Neural cell (in vitro differentiated cells): ENCODE measurements at regions not wholly inside any gene's neighbourhood (a gene's known extent, or its start where the extent isn't known, plus 50 kb on each side); places are given as distances from the start of the nearest gene placed in this dataset.

ENCODE experiments used
- H2AFZ ChIP-seq: fragments of 200-600, 300-800 bp; sonication (generic), shearing (Covaris generic); 2 replicates; pipeline ENCODE4 v1.6.0; 2014; ENCODE audit warnings: low read depth, mild to moderate bottlenecking, antibody characterized with exemption, low read length, moderate library complexity
- H3F3A ChIP-seq: fragments of 200-600 bp; shearing (Covaris generic); 2 replicates; pipeline ENCODE4 v1.6.1; 2016; ENCODE audit warnings: mild to moderate bottlenecking, moderate library complexity, mixed read lengths, antibody characterized with exemption, low read length; ENCODE audit not compliant: insufficient read depth, poor library complexity, severe bottlenecking
- H3K27ac ChIP-seq: fragments of 200-600, 300-800 bp; sonication (generic), shearing (Covaris generic); 2 replicates; pipeline ENCODE4 v1.5.1; 2014; ENCODE audit warnings: mild to moderate bottlenecking, low read length, moderate library complexity
- H3K27me3 ChIP-seq: fragments of 300-800, 200-600 bp; sonication (generic), shearing (Covaris generic); 2 replicates; pipeline ENCODE4 v1.6.0; 2014; ENCODE audit warnings: mild to moderate bottlenecking, low read depth, low read length, moderate library complexity; ENCODE audit not compliant: insufficient read depth
- H3K36me3 ChIP-seq: fragments of 300-800, 200-600 bp; sonication (generic), shearing (Covaris generic); 2 replicates; pipeline ENCODE4 v1.5.1; 2014; ENCODE audit warnings: mild to moderate bottlenecking, antibody characterized with exemption, low read length, moderate library complexity; ENCODE audit not compliant: insufficient read depth
- H3K4me2 ChIP-seq: fragments of 300-800, 200-600 bp; sonication (generic), shearing (Covaris generic); 2 replicates; pipeline ENCODE4 v1.6.0; 2014; ENCODE audit warnings: mild to moderate bottlenecking, low read length
- H3K4me3 ChIP-seq: fragments of 300-800, 200-600 bp; sonication (generic), shearing (Covaris generic); 2 replicates; pipeline ENCODE4 v1.5.1; 2014; ENCODE audit warnings: mild to moderate bottlenecking, low read length, moderate library complexity
- H3K79me2 ChIP-seq: fragments of 200-600 bp; shearing (Covaris generic); replicated peaks from 2 replicates; pipeline ENCODE4 v1.6.0; 2014; ENCODE audit warnings: mild to moderate bottlenecking, low read length, moderate library complexity; ENCODE audit not compliant: insufficient read depth
- H3K9ac ChIP-seq: fragments of 300-800, 200-600 bp; sonication (generic), shearing (Covaris generic); 2 replicates; pipeline ENCODE4 v1.6.1; 2016; ENCODE audit warnings: mild to moderate bottlenecking, low read length, mixed read lengths
- H3K9me2 ChIP-seq: fragments of 200-600 bp; shearing (Covaris generic); 2 replicates; pipeline ENCODE4 v1.6.1; 2016; ENCODE audit warnings: mild to moderate bottlenecking, low read length, mixed read lengths; ENCODE audit not compliant: insufficient read depth
- H3K9me3 ChIP-seq: fragments of 200-600, 300-800 bp; sonication (generic), shearing (Covaris generic); 2 replicates; pipeline ENCODE4 v1.6.1; 2016; ENCODE audit warnings: mild to moderate bottlenecking, mixed run types, low read length, moderate library complexity, mixed read lengths
- H4K20me1 ChIP-seq: fragments of 200-600 bp; shearing (Covaris generic); 2 replicates; pipeline ENCODE4 v1.6.1; 2016; ENCODE audit warnings: mild to moderate bottlenecking, mixed run types; ENCODE audit not compliant: insufficient read depth
- CTCF ChIP-seq: fragments of 450-650 bp; IDR thresholded peaks from 2 replicates; pipeline ENCODE4 v1.5.1; 2014; ENCODE audit warnings: antibody characterized with exemption, mild to moderate bottlenecking, moderate library complexity; ENCODE audit not compliant: poor library complexity, severe bottlenecking
- EP300 ChIP-seq: fragments of 450-650 bp; conservative IDR thresholded peaks from 2 replicates; pipeline ENCODE4 v1.6.1; 2014; ENCODE audit warnings: antibody characterized with exemption, mild to moderate bottlenecking, moderate library complexity; ENCODE audit not compliant: poor library complexity, severe bottlenecking
- EZH2 ChIP-seq: fragments of 200-600, 300-800 bp; shearing (Covaris generic), sonication (generic); IDR thresholded peaks from 2 replicates; pipeline ENCODE4 v1.6.1; 2014; ENCODE audit warnings: antibody characterized with exemption, low read length, borderline replicate concordance, mild to moderate bottlenecking; ENCODE audit not compliant: insufficient read depth, poor library complexity, severe bottlenecking
- MXI1 ChIP-seq: fragments of 450-650 bp; conservative IDR thresholded peaks from 2 replicates; pipeline ENCODE4 v1.6.1; 2014; ENCODE audit warnings: antibody characterized with exemption, mild to moderate bottlenecking; ENCODE audit not compliant: poor library complexity, severe bottlenecking
- POLR2AphosphoS5 ChIP-seq: IDR thresholded peaks from 2 replicates; pipeline ENCODE4 v1.6.1; 2012
- RAD21 ChIP-seq: fragments of 450-650 bp; conservative IDR thresholded peaks from 2 replicates; pipeline ENCODE4 v1.6.1; 2014; ENCODE audit warnings: antibody characterized with exemption, mild to moderate bottlenecking, moderate library complexity
- REST ChIP-seq: IDR thresholded peaks from 2 replicates; pipeline ENCODE4 v1.6.1; 2012; ENCODE audit warnings: borderline replicate concordance
- SMC3 ChIP-seq: fragments of 450-650 bp; conservative IDR thresholded peaks from 2 replicates; pipeline ENCODE4 v1.6.1; 2014; ENCODE audit warnings: antibody characterized with exemption, mild to moderate bottlenecking, moderate library complexity; ENCODE audit not compliant: poor library complexity
- TAF1 ChIP-seq: IDR thresholded peaks from 2 replicates; pipeline ENCODE4 v1.6.1; 2012; ENCODE audit warnings: low read depth

GRCh38 chr4:152089584-152089983 is 328.8 kb upstream of the GATB start:
- TF ChIP-seq EZH2 = no peak
- TF ChIP-seq MXI1 = no peak
- TF ChIP-seq RAD21 = no peak
- TF ChIP-seq TAF1 = no peak
- no peak for TF ChIP-seq REST
- no peak for TF ChIP-seq POLR2AphosphoS5
- no peak for TF ChIP-seq CTCF
- TF ChIP-seq SMC3 = no peak
- no peak for TF ChIP-seq EP300
- H3K27ac ChIP-seq = no peak overlapping the region

GRCh38 chr4:152087335-152087734 is 326.5 kb upstream of the GATB start:
- Histone ChIP-seq H3K9me2 (no peaks in the 10 kb centered on the region), H3K9ac (no peak overlapping the region), H3F3A (no peaks in the 10 kb centered on the region), H3K9me3 (no peaks in the 10 kb centered on the region), H3K27me3 (no peaks in the 10 kb centered on the region), H3K79me2 (no peaks in the 10 kb centered on the region), H4K20me1 (no peaks in the 10 kb centered on the region), H3K36me3 (no peaks in the 10 kb centered on the region), H3K27ac (no peak overlapping the region), H3K4me3 (no peak overlapping the region), H3K4me2 (no peak overlapping the region), H2AFZ (no peak overlapping the region)
- TF ChIP-seq CTCF = no peak
- no peak for TF ChIP-seq RAD21
- TF ChIP-seq TAF1 = no peak
- TF ChIP-seq EZH2 = no peak
- TF ChIP-seq POLR2AphosphoS5 = no peak
- TF ChIP-seq SMC3 = no peak
- TF ChIP-seq EP300 = no peak
- no peak for TF ChIP-seq REST

More at GRCh38 chr4:152089584-152089983, 328.8 kb upstream of the GATB start:
- Histone ChIP-seq H3K79me2 (no peaks in the 10 kb centered on the region), H3K4me3 (no peak overlapping the region), H3K36me3 (no peaks in the 10 kb centered on the region), H3K9me2 (no peaks in the 10 kb centered on the region), H2AFZ (no peak overlapping the region), H3K4me2 (no peak overlapping the region), H3F3A (no peaks in the 10 kb centered on the region), H3K27me3 (no peaks in the 10 kb centered on the region), H3K9ac (no peak overlapping the region), H4K20me1 (no peaks in the 10 kb centered on the region), H3K9me3 (no peaks in the 10 kb centered on the region)
